CD14-positive monocyte (primary cell): ENCODE measurements at regions not wholly inside any gene's neighbourhood (a gene's known extent, or its start where the extent isn't known, plus 50 kb on each side); places are given as distances from the start of the nearest gene placed in this dataset.

Experiments
- DNase-seq, 3 donors: peaks; one replicate each; pipeline ENCODE4 v3.0.0-alpha.2; 2011 to 2022
- H2AFZ ChIP-seq: 2 replicates; pipeline ENCODE4 v1.6.0; 2012; ENCODE audit warnings: mild to moderate bottlenecking, low read depth, low read length, inconsistent platforms; ENCODE audit not compliant: insufficient read depth, poor library complexity, severe bottlenecking
- H3K27ac ChIP-seq, 2 donors: 1 replicate in 1 of 2; 2 replicates in 1 of 2; pipeline ENCODE4 v1.5.1; 2012 to 2013; ENCODE audit warnings: low read length in 2 of 2, control low read depth in 1 of 2, inconsistent platforms in 1 of 2, low read depth in 1 of 2, mild to moderate bottlenecking in 1 of 2
- H3K27me3 ChIP-seq, 2 donors: one replicate each; pipeline versions ENCODE4 v1.6.0 to v1.6.1; 2011 to 2013; ENCODE audit warnings: low read length in 2 of 2; ENCODE audit not compliant: control insufficient read depth in 2 of 2, insufficient read depth in 2 of 2
- H3K36me3 ChIP-seq, 2 donors: replicated peaks in 1 of 2; 1 replicate in 1 of 2; 2 replicates in 1 of 2; pipeline versions ENCODE4 v1.5.1 to v1.6.1; 2012 to 2013; ENCODE audit warnings: low read length in 2 of 2, control low read depth in 1 of 2, inconsistent platforms in 1 of 2, mild to moderate bottlenecking in 1 of 2; ENCODE audit not compliant: insufficient read depth in 2 of 2, control insufficient read depth in 1 of 2
- H3K4me1 ChIP-seq, 2 donors: 1 replicate in 1 of 2; 2 replicates in 1 of 2; pipeline versions ENCODE4 v1.5.1 to v1.6.1; 2012 to 2013; ENCODE audit warnings: low read length in 2 of 2, control low read depth in 1 of 2, inconsistent platforms in 1 of 2, mild to moderate bottlenecking in 1 of 2, moderate library complexity in 1 of 2; ENCODE audit not compliant: insufficient read depth in 2 of 2, control insufficient read depth in 1 of 2
- H3K4me2 ChIP-seq: replicated peaks from 2 replicates; pipeline ENCODE3; 2012; ENCODE audit warnings: low read length, moderate library complexity, mild to moderate bottlenecking; ENCODE audit not compliant: poor library complexity, severe bottlenecking; ENCODE audit errors: extremely low read depth
- H3K4me3 ChIP-seq, 3 experiments: fragments of 200-600 bp in 1 of 3; sonication (generic) in 1 of 3; replicated peaks in 1 of 3; 1 replicate in 2 of 3; 2 replicates in 1 of 3; pipeline ENCODE4 v1.5.1; 2011 to 2013; ENCODE audit warnings: low read length in 3 of 3, mild to moderate bottlenecking in 3 of 3, control low read depth in 2 of 3, low read depth in 2 of 3, inconsistent platforms in 1 of 3, moderate library complexity in 1 of 3
- H3K79me2 ChIP-seq: 2 replicates; pipeline ENCODE4 v1.6.0; 2012; ENCODE audit warnings: mild to moderate bottlenecking, control low read depth, inconsistent platforms, low read length, moderate library complexity; ENCODE audit not compliant: insufficient read depth
- H3K9ac ChIP-seq: 2 replicates; pipeline ENCODE4 v1.6.0; 2017; ENCODE audit warnings: low read length, mild to moderate bottlenecking; ENCODE audit not compliant: insufficient read depth, poor library complexity, severe bottlenecking
- H3K9me3 ChIP-seq, 2 donors: replicated peaks in 1 of 2; 1 replicate in 1 of 2; 2 replicates in 1 of 2; pipeline versions ENCODE4 v1.5.1 to v1.6.1; 2012 to 2013; ENCODE audit warnings: low read length in 2 of 2, control low read depth in 1 of 2; ENCODE audit not compliant: control insufficient read depth in 1 of 2, insufficient read depth in 1 of 2
- H4K20me1 ChIP-seq: 2 replicates; pipeline ENCODE4 v1.6.0; 2012; ENCODE audit warnings: mild to moderate bottlenecking, low read length, control low read depth, moderate library complexity; ENCODE audit not compliant: insufficient read depth
- H3K27ac Mint-ChIP-seq, 7 donors: one replicate each; pipeline ENCODE4 v1.8.0; 2020; ENCODE audit warnings: mild to moderate bottlenecking in 7 of 7, mixed read lengths in 7 of 7, moderate library complexity in 6 of 7, inconsistent platforms in 2 of 7
- H3K27me3 Mint-ChIP-seq, 3 donors: one replicate each; pipeline ENCODE4 v1.8.0; 2021 to 2022; ENCODE audit warnings: low read depth in 3 of 3, mild to moderate bottlenecking in 3 of 3, mixed read lengths in 3 of 3, moderate library complexity in 3 of 3, inconsistent platforms in 1 of 3
- H3K36me3 Mint-ChIP-seq, 2 donors: one replicate each; pipeline ENCODE4 v1.8.0; 2020; ENCODE audit warnings: mixed read lengths in 2 of 2, inconsistent platforms in 1 of 2, mild to moderate bottlenecking in 1 of 2
- H3K4me1 Mint-ChIP-seq: one replicate; pipeline ENCODE4 v1.8.0; 2020; ENCODE audit warnings: mild to moderate bottlenecking, mixed read lengths
- H3K4me3 Mint-ChIP-seq, 2 donors: one replicate each; pipeline ENCODE4 v1.8.0; 2020; ENCODE audit warnings: mild to moderate bottlenecking in 2 of 2, mixed read lengths in 2 of 2, moderate library complexity in 1 of 2
- H3K9me3 Mint-ChIP-seq, 7 donors: one replicate each; pipeline ENCODE4 v1.8.0; 2020 to 2022; ENCODE audit warnings: mixed read lengths in 7 of 7, mild to moderate bottlenecking in 6 of 7, moderate library complexity in 6 of 7, inconsistent platforms in 2 of 7
- CTCF ChIP-seq: fragments of 200-600 bp; IDR thresholded peaks from one replicate; pipeline ENCODE4 v1.8.0; 2022; ENCODE audit warnings: antibody characterized with exemption, mild to moderate bottlenecking
- WGBS: methylation state at CpG from one replicate; pipeline ENCODE4 v1.1.5; 2013; ENCODE audit warnings: missing lambda C conversion rate; ENCODE audit not compliant: insufficient coverage; 5-methylcytosine and 5-hydroxymethylcytosine counted together
- intact Hi-C, 2 donors: fragments of 100-400 bp; cut with micrococcal nuclease; formaldehyde crosslinking; loops; one replicate each; pipeline versions ENCODE4 v1.15.0 to v1.15.1; 2023

- Mint-ChIP-seq H3K4me3 (no peak overlapping the region), H3K4me1 (no peaks in the 10 kb centered on the region), H3K9me3 (peaks cover 0 to 3% (median 0%) of the 10 kb centered on the region in 7 donors), H3K36me3 (no peaks in the 10 kb centered on the region), H3K27me3 (peaks cover 0 to 2% (median 0%) of the 10 kb centered on the region in 3 donors), H3K27ac (no peak overlapping the region)
- no peaks in the 10 kb centered on the region for H3K79me2 ChIP-seq
- H3K9me3 ChIP-seq = no peaks in the 10 kb centered on the region
- intact Hi-C loops = no loop called here
- H3K4me2 ChIP-seq = no peak overlapping the region
- H3K4me1 ChIP-seq = no peaks in the 10 kb centered on the region
- no peak overlapping the region for H3K9ac ChIP-seq
- no peak overlapping the region for H2AFZ ChIP-seq
- WGBS = no CpG with 5 or more reads among the region's 1 CpG
- no peak for DNase-seq
- TF ChIP-seq CTCF = no peak
- no peaks in the 10 kb centered on the region for H4K20me1 ChIP-seq
- H3K4me3 ChIP-seq = no peak overlapping the region
- H3K27me3 ChIP-seq = no peaks in the 10 kb centered on the region
- no peak overlapping the region for H3K27ac ChIP-seq
- no peaks in the 10 kb centered on the region for H3K36me3 ChIP-seq
Observed at GRCh38 chr14:44833376-44834060, 128.2 kb downstream of the KLHL28 start.

- no peak overlapping the region for H3K27ac Mint-ChIP-seq
- Histone ChIP-seq H3K9me3 (no peaks in the 10 kb centered on the region), H2AFZ (no peak overlapping the region), H3K4me3 (no peak overlapping the region), H3K36me3 (no peaks in the 10 kb centered on the region), H3K27me3 (no peaks in the 10 kb centered on the region), H3K9ac (no peak overlapping the region), H3K4me1 (no peaks in the 10 kb centered on the region), H3K79me2 (no peaks in the 10 kb centered on the region), H3K27ac (no peak overlapping the region), H3K4me2 (no peak overlapping the region), H4K20me1 (no peaks in the 10 kb centered on the region)
- no peaks in the 10 kb centered on the region for H3K4me1 Mint-ChIP-seq
- H3K4me3 Mint-ChIP-seq = no peak overlapping the region
- WGBS = no CpG with 5 or more reads among the region's 1 CpG
- TF ChIP-seq CTCF = no peak
- no peak for DNase-seq
- peaks cover 0 to 4% (median 2%) of the 10 kb centered on the region in 7 donors for H3K9me3 Mint-ChIP-seq
- H3K27me3 Mint-ChIP-seq = peaks cover 0 to 2% (median 2%) of the 10 kb centered on the region in 3 donors
- intact Hi-C loops = no loop called here
- H3K36me3 Mint-ChIP-seq = no peaks in the 10 kb centered on the region
Observed at GRCh38 chr14:44830371-44830770, 131.4 kb downstream of the KLHL28 start.
